ENCODE measurements at regions not wholly inside any gene's neighbourhood (a gene's known extent, or its start where the extent isn't known, plus 50 kb on each side); places are given as distances from the start of the nearest gene placed in this dataset.

GRCh38 chr13:89673789-89674311, 1673.6 kb upstream of the MIR17HG start:
- Histone ChIP-seq H3K4me3 (replicated peaks in 1 of 2; ENCODE audit: low read depth in 1 of 2, low read length in 2 of 2) (no peak overlapping the region), H3K9ac (ENCODE audit: low read length) (no peak overlapping the region), H3K79me2 (ENCODE audit: insufficient read depth, low read length) (no peaks in the 10 kb centered on the region), H3K36me3 (ENCODE audit: control insufficient read depth in 1 of 2, insufficient read depth in 2 of 2, low read length in 2 of 2) (no peaks in the 10 kb centered on the region), H3K27ac (ENCODE audit: low read depth, low read length) (no peak overlapping the region), H3K4me1 (ENCODE audit: control insufficient read depth in 1 of 2, insufficient read depth in 2 of 2, low read length in 2 of 2) (no peaks in the 10 kb centered on the region), H3K4me2 (ENCODE audit: low read length) (no peak overlapping the region), H3K9me2 (ENCODE audit: insufficient read depth) (no peaks in the 10 kb centered on the region), H3K9me3 (ENCODE audit: control insufficient read depth in 1 of 2, insufficient read depth in 1 of 2, low read depth in 1 of 2, low read length in 2 of 2) (no peaks in the 10 kb centered on the region), H2AFZ (ENCODE audit: low read depth, low read length, poor library complexity, severe bottlenecking) (no peak overlapping the region), H3K27me3 (ENCODE audit: insufficient read depth, low read length) (no peaks in the 10 kb centered on the region), H4K20me1 (ENCODE audit: insufficient read depth) (no peaks in the 10 kb centered on the region)
- intact Hi-C loops (cut with micrococcal nuclease), result no loop called here
- RAD21 ChIA-PET (ENCODE audit: low non-redundant PET in 1 of 2, low total read pairs in 2 of 2, uncharacterized antibody in 2 of 2, unreplicated experiment in 2 of 2), result no interaction called here
- DNase-seq (ENCODE audit: low read depth, low spot score) (no peak), ATAC-seq (no peak)
- TF ChIP-seq REST (IDR thresholded peaks at IDR 0.05; ENCODE audit: low read depth) (no peak), ZNF274 (IDR thresholded peaks at IDR 0.05; ENCODE audit: low read depth, low read length) (no peak), ELF1 (IDR thresholded peaks at IDR 0.05; ENCODE audit: borderline replicate concordance, low read depth) (no peak), MAX (IDR thresholded peaks at IDR 0.05) (no peak), SIN3A (IDR thresholded peaks at IDR 0.05; ENCODE audit: low read depth) (no peak), EZH2phosphoT487 (IDR thresholded peaks at IDR 0.05; ENCODE audit: borderline replicate concordance) (no peak), ZBTB33 (IDR thresholded peaks at IDR 0.05; ENCODE audit: extremely low read depth, insufficient replicate concordance, low read length) (no peak), FOSL1 (IDR thresholded peaks at IDR 0.05; ENCODE audit: low read depth) (no peak), SRF (IDR thresholded peaks at IDR 0.05; ENCODE audit: low read depth) (no peak), CTCF (IDR thresholded peaks at IDR 0.05 in 2 of 3, conservative IDR thresholded peaks at IDR 0.05 in 1 of 3; ENCODE audit: borderline replicate concordance in 1 of 3, insufficient read depth in 1 of 3, low read depth in 2 of 3, low read length in 2 of 3) (no peak), CBX3 (IDR thresholded peaks at IDR 0.05; ENCODE audit: low read depth) (no peak)
- POLR2A ChIA-PET, result no interaction called here
- no TSS peak for BruUV-seq (replicated peaks)
- CTCF ChIA-PET, result no interaction called here

Measured in HCT116 (cell line).